Astrocyte (in vitro differentiated cells and primary cell): ENCODE measurements at regions not wholly inside any gene's neighbourhood (a gene's known extent, or its start where the extent isn't known, plus 50 kb on each side); places are given as distances from the start of the nearest gene placed in this dataset.

Source experiments
- DNase-seq: peaks from one replicate; pipeline ENCODE4 v3.0.0-alpha.2; 2010; ENCODE audit warnings: low read depth
- FAIRE-seq: peaks from 2 replicates; lab custom pipeline; 2011; peaks lifted over from hg19 to GRCh38; lab: Jason Lieb, UNC
- H2AFZ ChIP-seq: 2 replicates; pipeline ENCODE4 v1.6.0; 2012; ENCODE audit warnings: low read depth, low read length, inconsistent platforms
- H3K27ac ChIP-seq: 2 replicates; pipeline ENCODE4 v1.5.1; 2011; ENCODE audit warnings: low read depth, low read length, inconsistent platforms
- H3K27me3 ChIP-seq: 2 replicates; pipeline ENCODE4 v1.6.0; 2011; ENCODE audit warnings: low read length, inconsistent platforms; ENCODE audit not compliant: insufficient read depth
- H3K36me3 ChIP-seq: 2 replicates; pipeline ENCODE4 v1.5.1; 2011; ENCODE audit warnings: low read length, inconsistent platforms; ENCODE audit not compliant: insufficient read depth
- H3K4me1 ChIP-seq: 2 replicates; pipeline ENCODE4 v1.5.1; 2011; ENCODE audit warnings: low read length, inconsistent platforms; ENCODE audit not compliant: insufficient read depth
- H3K4me2 ChIP-seq: 2 replicates; pipeline ENCODE4 v1.6.0; 2012; ENCODE audit warnings: low read length, inconsistent platforms
- H3K4me3 ChIP-seq: 2 replicates; pipeline ENCODE4 v1.5.1; 2011; ENCODE audit warnings: low read depth, mild to moderate bottlenecking, low read length, inconsistent platforms; ENCODE audit not compliant: insufficient read depth
- H3K79me2 ChIP-seq: 2 replicates; pipeline ENCODE4 v1.6.0; 2012; ENCODE audit warnings: mild to moderate bottlenecking, low read length, inconsistent platforms; ENCODE audit not compliant: insufficient read depth
- H3K9ac ChIP-seq: 2 replicates; pipeline ENCODE4 v1.6.0; 2012; ENCODE audit warnings: mild to moderate bottlenecking, low read length, inconsistent platforms
- H3K9me3 ChIP-seq: 2 replicates; pipeline ENCODE4 v1.5.1; 2012; ENCODE audit warnings: low read depth, mild to moderate bottlenecking, low read length, inconsistent platforms; ENCODE audit not compliant: insufficient read depth
- H4K20me1 ChIP-seq: 2 replicates; pipeline ENCODE4 v1.6.0; 2012; ENCODE audit warnings: low read length, inconsistent platforms; ENCODE audit not compliant: insufficient read depth
- H3K27ac Mint-ChIP-seq: one replicate; pipeline ENCODE4 v1.8.0; 2021; ENCODE audit warnings: mild to moderate bottlenecking, mixed read lengths; ENCODE audit not compliant: unreplicated experiment
- H3K27me3 Mint-ChIP-seq: one replicate; pipeline ENCODE4 v1.8.0; 2021; ENCODE audit warnings: low read depth, mixed read lengths; ENCODE audit not compliant: unreplicated experiment
- H3K36me3 Mint-ChIP-seq: one replicate; pipeline ENCODE4 v1.8.0; 2021; ENCODE audit warnings: low read depth, mixed read lengths; ENCODE audit not compliant: unreplicated experiment
- H3K4me1 Mint-ChIP-seq: one replicate; pipeline ENCODE4 v1.8.0; 2021; ENCODE audit warnings: low read depth, mixed read lengths; ENCODE audit not compliant: unreplicated experiment
- H3K4me3 Mint-ChIP-seq: one replicate; pipeline ENCODE4 v1.8.0; 2021; ENCODE audit warnings: mild to moderate bottlenecking, moderate library complexity, mixed read lengths; ENCODE audit not compliant: unreplicated experiment
- H3K9me3 Mint-ChIP-seq: one replicate; pipeline ENCODE4 v1.8.0; 2021; ENCODE audit warnings: mild to moderate bottlenecking, mixed read lengths; ENCODE audit not compliant: unreplicated experiment
- EZH2 ChIP-seq: IDR thresholded peaks from 2 replicates; pipeline ENCODE4 v1.6.1; 2012; ENCODE audit warnings: mild to moderate bottlenecking, low read length, inconsistent platforms; ENCODE audit not compliant: insufficient read depth
- TF ChIP-seq, protein P1 (sequence below): IDR thresholded peaks from 2 replicates; pipeline ENCODE4 v1.5.1; 2011; ENCODE audit warnings: low read depth, mild to moderate bottlenecking, inconsistent platforms, low read length, moderate library complexity; ENCODE audit not compliant: insufficient read depth

- Histone ChIP-seq H3K9me3 (no peaks in the 10 kb centered on the region), H3K9ac (no peak overlapping the region), H3K79me2 (no peaks in the 10 kb centered on the region), H3K36me3 (no peaks in the 10 kb centered on the region), H2AFZ (no peak overlapping the region), H3K4me2 (no peak overlapping the region), H3K27me3 (peaks cover 2% of the 10 kb centered on the region), H3K4me3 (no peak overlapping the region), H3K27ac (no peak overlapping the region), H3K4me1 (peaks cover 3% of the 10 kb centered on the region), H4K20me1 (no peaks in the 10 kb centered on the region)
- Mint-ChIP-seq H3K27me3 (peaks cover 5% of the 10 kb centered on the region), H3K4me3 (no peak overlapping the region), H3K27ac (no peak overlapping the region), H3K9me3 (peaks cover 2% of the 10 kb centered on the region), H3K36me3 (peaks cover 2% of the 10 kb centered on the region), H3K4me1 (peaks cover 2% of the 10 kb centered on the region)
- DNase-seq = no peak
- FAIRE-seq = no peak
- TF ChIP-seq, protein P1, sequence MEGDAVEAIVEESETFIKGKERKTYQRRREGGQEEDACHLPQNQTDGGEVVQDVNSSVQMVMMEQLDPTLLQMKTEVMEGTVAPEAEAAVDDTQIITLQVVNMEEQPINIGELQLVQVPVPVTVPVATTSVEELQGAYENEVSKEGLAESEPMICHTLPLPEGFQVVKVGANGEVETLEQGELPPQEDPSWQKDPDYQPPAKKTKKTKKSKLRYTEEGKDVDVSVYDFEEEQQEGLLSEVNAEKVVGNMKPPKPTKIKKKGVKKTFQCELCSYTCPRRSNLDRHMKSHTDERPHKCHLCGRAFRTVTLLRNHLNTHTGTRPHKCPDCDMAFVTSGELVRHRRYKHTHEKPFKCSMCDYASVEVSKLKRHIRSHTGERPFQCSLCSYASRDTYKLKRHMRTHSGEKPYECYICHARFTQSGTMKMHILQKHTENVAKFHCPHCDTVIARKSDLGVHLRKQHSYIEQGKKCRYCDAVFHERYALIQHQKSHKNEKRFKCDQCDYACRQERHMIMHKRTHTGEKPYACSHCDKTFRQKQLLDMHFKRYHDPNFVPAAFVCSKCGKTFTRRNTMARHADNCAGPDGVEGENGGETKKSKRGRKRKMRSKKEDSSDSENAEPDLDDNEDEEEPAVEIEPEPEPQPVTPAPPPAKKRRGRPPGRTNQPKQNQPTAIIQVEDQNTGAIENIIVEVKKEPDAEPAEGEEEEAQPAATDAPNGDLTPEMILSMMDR = no peak
- no peak for TF ChIP-seq EZH2
Measured at GRCh38 chr15:58235961-58236360, 97.8 kb downstream of the AQP9 start.

DNA sequence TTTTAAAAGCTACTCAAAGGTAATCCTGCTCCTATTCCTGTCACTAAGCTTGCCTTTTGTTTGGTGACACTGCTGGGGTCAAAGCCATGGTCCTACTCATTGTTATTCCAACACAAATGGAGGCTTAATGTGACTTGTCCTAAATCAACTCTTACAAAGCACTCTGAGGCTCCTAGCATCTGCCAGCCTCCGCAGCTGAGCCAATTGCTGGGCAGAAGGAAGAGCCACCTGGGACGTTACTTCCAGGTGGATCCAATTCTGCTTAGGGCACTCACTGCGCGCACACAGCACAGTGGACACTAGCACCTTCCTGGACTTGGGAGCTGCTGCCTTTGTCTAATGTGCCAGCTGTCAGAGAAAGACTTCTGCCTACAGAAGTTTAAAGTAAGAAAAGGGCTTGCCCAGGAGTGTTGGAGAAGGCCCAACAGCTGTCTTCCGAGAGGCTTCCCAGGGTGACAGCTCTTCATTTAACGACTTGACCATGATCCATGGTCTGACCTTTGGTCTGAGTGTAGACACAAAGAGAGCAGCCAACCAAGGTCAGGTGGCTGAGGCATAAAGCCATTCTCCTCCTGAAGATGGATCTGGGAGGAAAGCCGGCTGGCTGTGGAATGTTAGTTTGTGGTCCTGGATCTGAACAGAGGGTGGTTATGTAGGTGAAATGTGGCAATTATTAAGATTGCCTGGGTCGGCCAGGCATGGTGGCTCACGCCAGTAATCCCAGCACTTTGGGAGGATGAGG is 102.2 kb downstream of the AQP9 start:
- Histone ChIP-seq H4K20me1 (no peaks in the 10 kb centered on the region), H3K4me2 (no peak overlapping the region), H3K4me3 (no peak overlapping the region), H3K9me3 (no peaks in the 10 kb centered on the region), H3K27me3 (peaks cover 2% of the 10 kb centered on the region), H3K27ac (no peak overlapping the region), H2AFZ (no peak overlapping the region), H3K36me3 (no peaks in the 10 kb centered on the region), H3K4me1 (no peaks in the 10 kb centered on the region), H3K9ac (no peak overlapping the region), H3K79me2 (no peaks in the 10 kb centered on the region)
- H3K36me3 Mint-ChIP-seq = peaks cover 2% of the 10 kb centered on the region
- peaks cover 8% of the 10 kb centered on the region for H3K27me3 Mint-ChIP-seq
- H3K9me3 Mint-ChIP-seq = peaks cover 2% of the 10 kb centered on the region
- DNase-seq (no peak), FAIRE-seq (no peak)
- H3K27ac Mint-ChIP-seq = no peak overlapping the region
- TF ChIP-seq EZH2 = no peak
- TF ChIP-seq, protein P1 = no peak
- H3K4me3 Mint-ChIP-seq = no peak overlapping the region
- no peaks in the 10 kb centered on the region for H3K4me1 Mint-ChIP-seq

DNA sequence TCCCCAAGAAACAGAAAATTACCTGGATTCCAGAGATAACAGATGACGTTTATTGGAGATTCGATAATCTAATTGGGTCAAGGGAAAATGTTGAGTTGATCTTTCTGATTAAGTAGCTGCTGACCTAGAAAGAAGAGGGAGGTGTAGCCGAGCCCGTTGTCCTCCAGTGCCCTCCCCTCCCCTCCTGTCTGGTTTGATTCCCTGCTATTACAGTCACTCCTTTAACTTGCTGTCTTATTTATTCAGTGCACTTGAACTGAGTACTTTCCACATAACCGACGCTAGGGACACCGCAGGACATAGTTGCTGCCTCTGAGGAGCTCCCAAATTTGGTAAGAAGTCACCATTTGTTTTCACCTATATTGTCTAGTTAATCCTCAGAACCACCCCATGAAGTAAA is 103.7 kb downstream of the AQP9 start:
- H3K4me2 ChIP-seq = no peak overlapping the region
- H3K4me1 Mint-ChIP-seq = no peaks in the 10 kb centered on the region
- TF ChIP-seq EZH2 = no peak
- TF ChIP-seq, protein P1 = no peak

More for the DNA sequence above, 103.7 kb downstream of the AQP9 start:
- Histone ChIP-seq H3K9ac (no peak overlapping the region), H3K27ac (no peak overlapping the region), H3K9me3 (no peaks in the 10 kb centered on the region), H4K20me1 (no peaks in the 10 kb centered on the region), H3K79me2 (no peaks in the 10 kb centered on the region), H3K36me3 (no peaks in the 10 kb centered on the region), H3K27me3 (peaks cover 2% of the 10 kb centered on the region), H2AFZ (no peak overlapping the region), H3K4me1 (no peaks in the 10 kb centered on the region), H3K4me3 (no peak overlapping the region)
- no peak for DNase-seq
- Mint-ChIP-seq H3K4me3 (no peak overlapping the region), H3K27me3 (peaks cover 8% of the 10 kb centered on the region), H3K36me3 (peaks cover 2% of the 10 kb centered on the region), H3K9me3 (peaks cover 2% of the 10 kb centered on the region), H3K27ac (no peak overlapping the region)
- FAIRE-seq = no peak
